Aorta (tissue), 5 donors: ENCODE measurements at regions not wholly inside any gene's neighbourhood (a gene's known extent, or its start where the extent isn't known, plus 50 kb on each side); places are given as distances from the start of the nearest gene placed in this dataset.

Source experiments
- ATAC-seq: fragments of 200-7000 bp; cut with Tn5 transposase; one replicate; pipeline ENCODE4 v1.9.1; 2022; ENCODE audit warnings: moderate library complexity; ENCODE audit not compliant: low FRiP score
- DNase-seq, 2 donors: peaks; one replicate each; pipeline ENCODE4 v3.0.0-alpha.2; 2020
- H3K27ac ChIP-seq, 2 donors: one replicate each; pipeline ENCODE4 v1.5.1; 2013; ENCODE audit warnings: low read length in 2 of 2, mild to moderate bottlenecking in 2 of 2, moderate library complexity in 2 of 2, control low read depth in 1 of 2, inconsistent platforms in 1 of 2, low read depth in 1 of 2
- H3K27me3 ChIP-seq, 2 donors: one replicate each; pipeline ENCODE4 v1.6.1; 2013; ENCODE audit warnings: control low read depth in 1 of 2, low read length in 1 of 2, mild to moderate bottlenecking in 1 of 2, moderate library complexity in 1 of 2; ENCODE audit not compliant: insufficient read depth in 2 of 2, control insufficient read depth in 1 of 2
- H3K36me3 ChIP-seq, 2 donors: one replicate each; pipeline ENCODE4 v1.6.1; 2013; ENCODE audit warnings: control low read depth in 1 of 2, low read length in 1 of 2, mild to moderate bottlenecking in 1 of 2; ENCODE audit not compliant: insufficient read depth in 2 of 2, control insufficient read depth in 1 of 2
- H3K4me1 ChIP-seq, 2 donors: one replicate each; pipeline ENCODE4 v1.6.1; 2013; ENCODE audit warnings: low read length in 2 of 2, control low read depth in 1 of 2, mild to moderate bottlenecking in 1 of 2, moderate library complexity in 1 of 2; ENCODE audit not compliant: insufficient read depth in 2 of 2, control insufficient read depth in 1 of 2
- H3K4me3 ChIP-seq, 2 donors: one replicate each; pipeline ENCODE4 v1.5.1; 2013; ENCODE audit warnings: low read length in 2 of 2, control low read depth in 1 of 2, mild to moderate bottlenecking in 1 of 2
- H3K9me3 ChIP-seq: one replicate; pipeline ENCODE4 v1.6.1; 2013; ENCODE audit warnings: mild to moderate bottlenecking, low read length; ENCODE audit not compliant: control insufficient read depth
- WGBS, 2 donors: extraction: QIAGEN DNeasy Blood & Tissue Kit; methylation state at CpG; one replicate each; pipeline ENCODE4 v1.1.7; 2013; 5-methylcytosine and 5-hydroxymethylcytosine counted together
- intact Hi-C, 2 donors: fragments of 100-400 bp; cut with DNase I; formaldehyde crosslinking; loops; one replicate each; pipeline versions ENCODE4 v1.14.2 to v1.15.0; 2022
- donor health status: healthy with polysubstance abuse.
- donor health status: Bipolar disorder and iron deficiency.
- donor health status: DM: no; HTN: no; CAD: no.
- donor health status: DM: no; HTN: no; CAD: no.
- donor health status: DM: yes; HTN: yes; CAD: no.

DNA sequence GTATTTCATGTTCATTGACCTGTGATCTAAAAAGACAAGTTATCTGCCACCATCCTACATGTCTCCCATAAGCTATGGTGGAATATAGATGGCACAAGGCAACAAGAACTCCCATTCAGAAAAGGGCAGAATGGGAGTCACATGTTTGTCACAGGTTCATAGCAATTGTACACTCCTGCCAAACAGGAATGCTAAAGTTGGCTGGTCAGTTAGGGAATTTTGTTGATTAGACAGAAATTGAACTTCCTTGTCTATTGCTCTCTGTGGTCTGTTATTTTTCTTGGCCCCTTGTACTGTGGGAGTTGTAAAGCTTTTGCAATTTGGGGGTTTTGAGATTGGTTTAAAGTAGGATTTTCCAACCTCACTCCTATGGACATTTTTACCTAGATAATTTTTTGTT, 101.7 kb upstream of the SOD3 start:
- Histone ChIP-seq H3K4me3 (no peak overlapping the region), H3K9me3 (peaks cover 4% of the 10 kb centered on the region), H3K36me3 (no peaks in the 10 kb centered on the region), H3K27me3 (no peaks in the 10 kb centered on the region), H3K27ac (no peak overlapping the region), H3K4me1 (no peaks in the 10 kb centered on the region)
- no peak for DNase-seq
- ATAC-seq: no peak
- intact Hi-C loops: no loop called here

DNA sequence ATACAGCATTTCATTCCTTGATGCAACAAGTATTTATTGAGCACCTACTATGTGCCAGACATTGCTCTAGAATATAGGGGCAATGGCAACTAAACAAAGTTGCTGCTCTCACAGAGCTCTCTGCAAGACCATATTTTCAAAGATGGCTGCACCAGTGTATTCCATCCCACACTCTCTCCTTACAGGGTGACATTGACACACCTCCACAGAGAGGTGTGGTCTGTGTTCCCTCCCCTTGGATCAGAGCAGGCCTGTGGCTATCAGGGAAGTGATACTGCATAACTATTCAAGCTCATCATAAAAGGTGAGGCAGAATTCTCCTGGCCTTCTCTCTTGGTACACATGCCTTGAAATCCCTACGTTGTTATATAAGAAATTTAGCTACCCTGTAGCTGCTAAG, 95.3 kb upstream of the SOD3 start:
- intact Hi-C loops: no loop called here
- ATAC-seq: no peak
- 99 to 100% methylated on average over 1 of the region's 1 CpG for WGBS, 2 donors

DNA sequence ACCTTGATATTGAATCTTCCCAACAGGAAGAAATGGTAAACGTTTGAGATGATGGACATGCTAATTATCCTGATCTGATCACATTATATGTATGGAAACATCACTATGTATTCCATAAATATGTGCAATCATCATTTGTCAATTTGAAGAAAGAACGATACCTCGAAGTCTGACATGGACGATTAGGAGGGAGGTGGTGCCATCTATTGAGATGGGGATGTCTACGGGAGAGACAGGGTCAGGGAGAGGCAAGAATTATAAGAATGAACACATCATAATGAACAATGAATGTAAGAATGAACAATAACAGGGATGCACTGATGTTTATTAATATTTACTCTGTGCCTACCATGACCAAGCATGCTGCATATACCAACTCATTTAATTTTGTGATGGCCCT, 93.7 kb upstream of the SOD3 start:
- H3K27ac ChIP-seq: no peak overlapping the region
- 92 to 93% methylated on average over 5 of the region's 5 CpGs for WGBS, 2 donors
- ATAC-seq: no peak
- H3K4me3 ChIP-seq: no peak overlapping the region
- H3K9me3 ChIP-seq: no peaks in the 10 kb centered on the region
- H3K27me3 ChIP-seq: no peaks in the 10 kb centered on the region
- no peak for DNase-seq
- H3K36me3 ChIP-seq: no peaks in the 10 kb centered on the region
- no peaks in the 10 kb centered on the region for H3K4me1 ChIP-seq
- intact Hi-C loops: no loop called here

More for the DNA sequence above, 95.3 kb upstream of the SOD3 start:
- no peak for DNase-seq
- Histone ChIP-seq H3K27ac (no peak overlapping the region), H3K9me3 (no peaks in the 10 kb centered on the region), H3K36me3 (no peaks in the 10 kb centered on the region), H3K4me3 (no peak overlapping the region), H3K27me3 (no peaks in the 10 kb centered on the region), H3K4me1 (no peaks in the 10 kb centered on the region)

DNA sequence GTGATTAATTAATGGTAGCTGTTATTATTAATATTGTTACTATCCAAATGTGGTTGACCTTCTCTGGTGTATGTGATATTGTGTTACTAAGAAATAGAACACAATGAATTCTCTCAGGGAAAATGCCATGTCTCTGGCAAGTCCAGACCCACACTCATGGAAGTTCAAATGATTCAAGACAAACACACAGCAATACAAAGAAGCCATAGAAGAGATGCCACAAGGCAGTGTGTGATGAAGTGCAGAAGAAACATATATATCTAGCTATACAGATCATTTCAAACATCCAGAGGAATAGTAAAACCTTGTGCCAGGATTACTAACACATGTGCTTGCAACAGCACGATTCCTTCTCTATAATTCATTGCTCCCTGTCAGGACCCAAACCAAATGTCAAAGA, 93.1 kb upstream of the SOD3 start:
- Histone ChIP-seq H3K4me1 (no peaks in the 10 kb centered on the region), H3K27me3 (no peaks in the 10 kb centered on the region), H3K36me3 (no peaks in the 10 kb centered on the region), H3K27ac (no peak overlapping the region), H3K9me3 (no peaks in the 10 kb centered on the region), H3K4me3 (no peak overlapping the region)
- intact Hi-C loops: no loop called here
- WGBS, 2 donors: 10 to 20% methylated on average over 1 of the region's 1 CpG
- ATAC-seq (no peak), DNase-seq (no peak)

DNA sequence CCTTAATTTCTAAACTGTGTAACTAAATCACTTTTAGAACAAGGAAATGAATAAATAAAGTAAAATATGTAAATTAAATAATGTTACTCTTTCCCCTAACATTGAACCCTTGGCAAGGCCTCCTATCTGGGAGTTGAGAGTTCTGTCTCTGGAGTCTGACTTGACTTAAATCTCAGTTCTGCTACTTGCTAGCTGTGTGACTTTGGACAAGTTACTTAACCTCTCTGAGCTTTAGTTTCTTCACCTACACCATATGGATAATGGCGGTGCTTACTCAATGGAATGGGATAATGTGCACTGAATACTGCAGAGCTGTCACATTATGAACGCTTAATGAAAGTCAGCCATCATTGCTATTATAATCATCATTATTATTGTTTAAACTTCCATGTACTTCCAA, 92.1 kb upstream of the SOD3 start:
- Histone ChIP-seq H3K4me1 (no peaks in the 10 kb centered on the region), H3K9me3 (no peaks in the 10 kb centered on the region), H3K36me3 (no peaks in the 10 kb centered on the region), H3K27me3 (no peaks in the 10 kb centered on the region), H3K4me3 (no peak overlapping the region), H3K27ac (no peak overlapping the region)
- 94 to 97% methylated on average over 2 of the region's 2 CpGs for WGBS, 2 donors
- ATAC-seq (no peak), DNase-seq (no peak)
- intact Hi-C loops: no loop called here

DNA sequence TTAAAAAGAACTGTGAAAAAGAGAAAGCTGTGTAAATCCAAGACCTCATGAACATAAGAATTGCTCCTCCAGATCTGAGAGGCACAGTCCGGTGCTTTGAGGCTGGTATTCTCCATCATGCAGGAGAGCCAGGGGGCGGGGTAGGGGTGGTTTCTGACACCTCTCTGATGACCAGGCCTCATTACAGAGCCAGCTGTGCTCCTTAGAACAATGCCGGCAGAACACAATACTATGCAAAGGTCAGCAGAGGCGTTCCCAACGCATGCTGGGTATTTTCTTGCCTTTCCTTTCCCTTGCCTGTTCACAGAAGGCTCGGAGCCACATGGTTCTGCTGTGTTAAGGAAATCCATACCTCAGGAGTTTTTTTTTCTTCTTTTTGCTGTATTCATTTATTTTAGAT, 91.2 kb upstream of the SOD3 start:
- 89 to 91% methylated on average over 6 of the region's 6 CpGs for WGBS, 2 donors
- DNase-seq (no peak), ATAC-seq (no peak)
- H3K36me3 ChIP-seq: no peaks in the 10 kb centered on the region
- no peaks in the 10 kb centered on the region for H3K27me3 ChIP-seq
- H3K4me3 ChIP-seq: no peak overlapping the region
- intact Hi-C loops: no loop called here
- no peak overlapping the region for H3K27ac ChIP-seq
- no peaks in the 10 kb centered on the region for H3K4me1 ChIP-seq
- H3K9me3 ChIP-seq: no peaks in the 10 kb centered on the region

DNA sequence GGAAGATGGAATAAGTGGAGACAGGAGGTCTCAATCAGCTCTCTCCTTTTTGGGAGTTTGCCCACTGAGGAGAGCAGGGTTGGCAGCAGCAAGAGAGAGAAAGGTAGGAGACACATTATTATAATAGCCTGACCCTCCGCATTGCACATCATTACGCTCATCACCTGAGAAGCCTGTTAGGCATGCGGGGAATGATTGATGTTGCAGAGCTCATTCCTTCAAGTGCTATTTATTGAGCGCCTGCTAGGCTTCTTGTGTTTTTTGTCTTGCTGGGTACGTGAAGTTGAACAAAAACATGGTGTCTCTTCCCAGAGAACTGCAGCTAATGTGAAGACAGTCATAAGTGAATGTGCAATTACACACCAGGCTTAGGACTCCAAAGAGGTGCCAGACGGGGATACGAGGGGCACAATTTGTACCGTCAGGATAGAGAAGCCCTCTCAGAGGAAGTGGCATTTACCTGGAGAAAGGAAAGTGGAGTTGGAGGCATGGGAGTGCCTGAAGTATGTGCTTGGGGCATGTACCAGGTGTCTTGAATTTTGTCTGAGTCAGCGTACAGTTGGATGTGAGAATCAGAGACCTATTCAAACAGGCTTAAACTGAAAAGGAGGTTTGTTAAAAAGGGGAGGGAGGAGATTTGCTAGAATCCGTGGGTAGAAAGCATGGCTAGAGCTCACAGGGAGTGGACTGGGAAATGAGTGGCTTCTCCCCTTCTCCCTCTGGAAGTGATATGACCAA, 90.2 kb upstream of the SOD3 start:
- ATAC-seq (no peak), DNase-seq (no peak)
- no peaks in the 10 kb centered on the region for H3K27me3 ChIP-seq
- 93% methylated on average over 10 of the region's 10 CpGs for WGBS, 2 donors
- no peaks in the 10 kb centered on the region for H3K36me3 ChIP-seq
- no peak overlapping the region for H3K4me3 ChIP-seq
- H3K27ac ChIP-seq: no peak overlapping the region
- H3K4me1 ChIP-seq: no peaks in the 10 kb centered on the region
- intact Hi-C loops: no loop called here
- no peaks in the 10 kb centered on the region for H3K9me3 ChIP-seq

DNA sequence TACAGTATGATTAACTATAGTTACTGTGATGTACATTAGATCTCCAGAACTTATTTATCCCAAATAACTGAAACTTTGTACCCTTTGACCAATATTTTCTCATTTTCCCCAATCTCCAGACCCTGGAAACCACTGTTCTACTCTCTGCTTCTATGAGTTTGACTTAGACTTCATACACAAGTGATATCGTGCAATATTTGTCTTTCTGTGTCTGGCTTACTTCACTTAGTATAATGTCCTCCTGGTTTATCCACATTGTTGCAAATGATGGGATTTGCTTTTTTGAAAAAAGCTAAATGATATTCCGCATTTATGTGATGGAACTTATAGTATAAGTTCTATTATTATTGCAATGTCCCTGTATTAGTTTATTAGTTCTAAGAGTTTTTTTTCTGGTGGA, 81.8 kb upstream of the SOD3 start:
- Histone ChIP-seq H3K4me3 (no peak overlapping the region), H3K4me1 (no peaks in the 10 kb centered on the region), H3K27me3 (no peaks in the 10 kb centered on the region), H3K36me3 (no peaks in the 10 kb centered on the region), H3K27ac (no peak overlapping the region), H3K9me3 (no peaks in the 10 kb centered on the region)
- DNase-seq: no peak
- WGBS, 2 donors: 51 to 87% methylated on average over 2 of the region's 2 CpGs
- no peak for ATAC-seq
- intact Hi-C loops: no loop called here

DNA sequence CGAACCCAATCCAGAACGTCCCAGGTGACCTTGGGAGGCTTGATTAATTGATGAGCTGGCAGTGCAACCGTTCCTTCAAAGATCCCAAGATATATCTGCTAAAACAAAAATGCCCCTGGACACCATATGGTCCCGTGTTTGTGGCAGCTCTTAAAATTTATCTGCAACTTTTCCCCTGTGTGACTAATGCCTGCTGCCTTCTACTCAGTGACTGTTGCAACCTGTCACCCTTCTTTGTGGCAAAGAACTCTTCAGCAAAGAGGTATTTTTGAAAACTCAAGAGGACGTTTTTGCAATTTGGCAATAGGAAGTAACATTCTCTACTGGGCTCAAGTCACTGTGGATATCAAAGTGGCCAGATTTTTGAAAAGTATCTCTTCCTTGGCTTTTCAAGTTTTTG, 75.8 kb upstream of the SOD3 start:
- no peak for DNase-seq
- no peak for ATAC-seq
- Histone ChIP-seq H3K4me3 (no peak overlapping the region), H3K27me3 (no peaks in the 10 kb centered on the region), H3K9me3 (no peaks in the 10 kb centered on the region), H3K4me1 (no peaks in the 10 kb centered on the region), H3K36me3 (no peaks in the 10 kb centered on the region), H3K27ac (no peak overlapping the region)
- intact Hi-C loops: no loop called here
- WGBS, 2 donors: 49 to 60% methylated on average over 5 of the region's 5 CpGs
